WTC11 (cell line): ENCODE measurements at regions not wholly inside any gene's neighbourhood (a gene's known extent, or its start where the extent isn't known, plus 50 kb on each side); places are given as distances from the start of the nearest gene placed in this dataset.

ENCODE experiments used
- ATAC-seq: fragments of 200-7000 bp; cut with Tn5 transposase; 2 replicates; pipeline ENCODE4 v1.10.0; 2021; ENCODE audit warnings: mild to moderate bottlenecking, moderate library complexity
- CTCF ChIA-PET: fragments of 300-600 bp; sonication (Branson Sonifier 250); formaldehyde crosslinking; loops from one replicate; lab custom pipeline; 2021; ENCODE audit warnings: antibody characterized with exemption; lab: Charles Lee
- POLR2A ChIA-PET: fragments of 350-600 bp; sonication (Branson Sonifier 250); formaldehyde crosslinking; loops from one replicate; lab custom pipeline; 2021; ENCODE audit warnings: antibody characterized with exemption; lab: Charles Lee
- DNase-seq: peaks from one replicate; pipeline ENCODE4 v3.0.0; 2021; ENCODE audit warnings: low spot score
- H3K27ac Mint-ChIP-seq: 2 replicates; pipeline ENCODE4 v1.8.0; 2021; ENCODE audit warnings: mixed read lengths
- H3K27me3 Mint-ChIP-seq: 2 replicates; pipeline ENCODE4 v1.8.0; 2021; ENCODE audit warnings: low read depth, mild to moderate bottlenecking, moderate library complexity, mixed read lengths
- H3K36me3 Mint-ChIP-seq: 2 replicates; pipeline ENCODE4 v1.8.0; 2021; ENCODE audit warnings: mixed read lengths
- H3K4me1 Mint-ChIP-seq: 2 replicates; pipeline ENCODE4 v1.8.0; 2022; ENCODE audit warnings: mixed read lengths
- H3K4me3 Mint-ChIP-seq: 2 replicates; pipeline ENCODE4 v1.8.0; 2021; ENCODE audit warnings: mild to moderate bottlenecking, moderate library complexity, mixed read lengths
- H3K9me3 Mint-ChIP-seq: 2 replicates; pipeline ENCODE4 v1.8.0; 2021; ENCODE audit warnings: mixed read lengths
- ATF2 ChIP-seq: sonication (generic); formaldehyde crosslinking; IDR thresholded peaks from 2 replicates; pipeline ENCODE4 v1.8.1; 2022; ENCODE audit warnings: low read depth, missing genetic modification reagents, borderline replicate concordance
- CREB1 ChIP-seq: sonication (generic); formaldehyde crosslinking; IDR thresholded peaks from 2 replicates; pipeline ENCODE4 v1.8.0; 2023; ENCODE audit warnings: mild to moderate bottlenecking, missing genetic modification reagents
- ELF4 ChIP-seq: sonication (generic); formaldehyde crosslinking; IDR thresholded peaks from 2 replicates; pipeline ENCODE4 v1.8.1; 2022; ENCODE audit warnings: low read depth, mild to moderate bottlenecking, moderate library complexity, missing genetic modification reagents
- ERG ChIP-seq: fragments of 250-450 bp; sonication (Bioruptor Pico); IDR thresholded peaks from 2 replicates; pipeline ENCODE4 v1.8.0; 2021; ENCODE audit warnings: mild to moderate bottlenecking
- FOXK1 ChIP-seq: sonication (generic); formaldehyde crosslinking; IDR thresholded peaks from 2 replicates; pipeline ENCODE4 v1.8.0; 2022; ENCODE audit warnings: mild to moderate bottlenecking, moderate library complexity, missing genetic modification reagents
- FOXP4 ChIP-seq: sonication (generic); formaldehyde crosslinking; IDR thresholded peaks from 2 replicates; pipeline ENCODE4 v1.8.0; 2022; ENCODE audit warnings: mild to moderate bottlenecking, missing genetic modification reagents
- NR3C1 ChIP-seq: sonication (generic); formaldehyde crosslinking; conservative IDR thresholded peaks from 2 replicates; pipeline ENCODE4 v1.8.1; 2023; ENCODE audit warnings: low read depth, mild to moderate bottlenecking, missing genetic modification reagents
- SMAD4 ChIP-seq: sonication (generic); formaldehyde crosslinking; IDR thresholded peaks from 2 replicates; pipeline ENCODE4 v1.8.0; 2022; ENCODE audit warnings: mild to moderate bottlenecking, missing genetic modification reagents
- SP1 ChIP-seq: sonication (generic); formaldehyde crosslinking; conservative IDR thresholded peaks from 2 replicates; pipeline ENCODE4 v1.8.1; 2022; ENCODE audit warnings: missing genetic modification reagents
- TEAD1 ChIP-seq: sonication (generic); formaldehyde crosslinking; IDR thresholded peaks from 2 replicates; pipeline ENCODE4 v1.8.0; 2022; ENCODE audit warnings: mild to moderate bottlenecking, missing genetic modification reagents
- TEAD4 ChIP-seq: sonication (generic); formaldehyde crosslinking; IDR thresholded peaks from 2 replicates; pipeline ENCODE4 v1.8.0; 2022; ENCODE audit warnings: mild to moderate bottlenecking, missing genetic modification reagents
- TP53 ChIP-seq: sonication (generic); formaldehyde crosslinking; IDR thresholded peaks from 2 replicates; pipeline ENCODE4 v1.8.1; 2023; ENCODE audit warnings: mild to moderate bottlenecking, missing genetic modification reagents
- ZNF232 ChIP-seq: sonication (generic); formaldehyde crosslinking; IDR thresholded peaks from 2 replicates; pipeline ENCODE4 v1.8.0; 2022; ENCODE audit warnings: mild to moderate bottlenecking, missing genetic modification reagents
- ZNF317 ChIP-seq: sonication (generic); formaldehyde crosslinking; IDR thresholded peaks from 2 replicates; pipeline ENCODE4 v1.8.1; 2023; ENCODE audit warnings: low read depth, mild to moderate bottlenecking, moderate library complexity, missing genetic modification reagents, borderline replicate concordance
- ZNF423 ChIP-seq: fragments of 250-450 bp; sonication (Bioruptor Pico); IDR thresholded peaks from 2 replicates; pipeline ENCODE4 v2.1.2; 2022; ENCODE audit warnings: mild to moderate bottlenecking, moderate library complexity
- ZSCAN18 ChIP-seq: fragments of 250-450 bp; sonication (Bioruptor Pico); IDR thresholded peaks from 2 replicates; pipeline ENCODE4 v2.1.2; 2022; ENCODE audit warnings: mild to moderate bottlenecking, moderate library complexity
- TF ChIP-seq, protein P1 (sequence below): sonication (generic); formaldehyde crosslinking; IDR thresholded peaks from 2 replicates; pipeline ENCODE4 v1.8.0; 2022; ENCODE audit warnings: missing genetic modification reagents
- TF ChIP-seq, protein P2 (sequence below): sonication (generic); formaldehyde crosslinking; IDR thresholded peaks from 2 replicates; pipeline ENCODE4 v1.8.0; 2022; ENCODE audit warnings: mild to moderate bottlenecking, missing genetic modification reagents
- TF ChIP-seq, protein P3 (sequence below): sonication (generic); formaldehyde crosslinking; IDR thresholded peaks from 2 replicates; pipeline ENCODE4 v1.8.1; 2023; ENCODE audit warnings: mild to moderate bottlenecking, missing genetic modification reagents, moderate library complexity

- Mint-ChIP-seq H3K4me3 (no peak overlapping the region), H3K4me1 (no peaks in the 10 kb centered on the region), H3K27ac (no peak overlapping the region), H3K27me3 (no peaks in the 10 kb centered on the region), H3K9me3 (no peaks in the 10 kb centered on the region), H3K36me3 (no peaks in the 10 kb centered on the region)
- no peak for TF ChIP-seq ZSCAN18
- no peak for TF ChIP-seq TEAD4
- no peak for TF ChIP-seq TP53 (CRISPR knock-in tag)
- no peak for TF ChIP-seq TEAD1 (CRISPR knock-in tag)
- TF ChIP-seq CREB1, result no peak
- no peak for TF ChIP-seq SMAD4
- no peak for TF ChIP-seq FOXP4
- TF ChIP-seq ELF4 (CRISPR knock-in tag), result no peak
- TF ChIP-seq ERG (CRISPR knock-in tag), result no peak
- TF ChIP-seq SP1 (CRISPR knock-in tag), result no peak
- no peak for TF ChIP-seq NR3C1 (CRISPR knock-in tag)
- TF ChIP-seq ZNF423 (CRISPR knock-in tag), result no peak
- TF ChIP-seq, protein P1, sequence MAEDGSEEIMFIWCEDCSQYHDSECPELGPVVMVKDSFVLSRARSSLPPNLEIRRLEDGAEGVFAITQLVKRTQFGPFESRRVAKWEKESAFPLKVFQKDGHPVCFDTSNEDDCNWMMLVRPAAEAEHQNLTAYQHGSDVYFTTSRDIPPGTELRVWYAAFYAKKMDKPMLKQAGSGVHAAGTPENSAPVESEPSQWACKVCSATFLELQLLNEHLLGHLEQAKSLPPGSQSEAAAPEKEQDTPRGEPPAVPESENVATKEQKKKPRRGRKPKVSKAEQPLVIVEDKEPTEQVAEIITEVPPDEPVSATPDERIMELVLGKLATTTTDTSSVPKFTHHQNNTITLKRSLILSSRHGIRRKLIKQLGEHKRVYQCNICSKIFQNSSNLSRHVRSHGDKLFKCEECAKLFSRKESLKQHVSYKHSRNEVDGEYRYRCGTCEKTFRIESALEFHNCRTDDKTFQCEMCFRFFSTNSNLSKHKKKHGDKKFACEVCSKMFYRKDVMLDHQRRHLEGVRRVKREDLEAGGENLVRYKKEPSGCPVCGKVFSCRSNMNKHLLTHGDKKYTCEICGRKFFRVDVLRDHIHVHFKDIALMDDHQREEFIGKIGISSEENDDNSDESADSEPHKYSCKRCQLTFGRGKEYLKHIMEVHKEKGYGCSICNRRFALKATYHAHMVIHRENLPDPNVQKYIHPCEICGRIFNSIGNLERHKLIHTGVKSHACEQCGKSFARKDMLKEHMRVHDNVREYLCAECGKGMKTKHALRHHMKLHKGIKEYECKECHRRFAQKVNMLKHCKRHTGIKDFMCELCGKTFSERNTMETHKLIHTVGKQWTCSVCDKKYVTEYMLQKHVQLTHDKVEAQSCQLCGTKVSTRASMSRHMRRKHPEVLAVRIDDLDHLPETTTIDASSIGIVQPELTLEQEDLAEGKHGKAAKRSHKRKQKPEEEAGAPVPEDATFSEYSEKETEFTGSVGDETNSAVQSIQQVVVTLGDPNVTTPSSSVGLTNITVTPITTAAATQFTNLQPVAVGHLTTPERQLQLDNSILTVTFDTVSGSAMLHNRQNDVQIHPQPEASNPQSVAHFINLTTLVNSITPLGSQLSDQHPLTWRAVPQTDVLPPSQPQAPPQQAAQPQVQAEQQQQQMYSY (CRISPR knock-in tag), result no peak
- no peak for TF ChIP-seq ATF2 (CRISPR knock-in tag)
- no peak for TF ChIP-seq ZNF232 (CRISPR knock-in tag)
- no peak for TF ChIP-seq FOXK1 (CRISPR knock-in tag)
- TF ChIP-seq, protein P2, sequence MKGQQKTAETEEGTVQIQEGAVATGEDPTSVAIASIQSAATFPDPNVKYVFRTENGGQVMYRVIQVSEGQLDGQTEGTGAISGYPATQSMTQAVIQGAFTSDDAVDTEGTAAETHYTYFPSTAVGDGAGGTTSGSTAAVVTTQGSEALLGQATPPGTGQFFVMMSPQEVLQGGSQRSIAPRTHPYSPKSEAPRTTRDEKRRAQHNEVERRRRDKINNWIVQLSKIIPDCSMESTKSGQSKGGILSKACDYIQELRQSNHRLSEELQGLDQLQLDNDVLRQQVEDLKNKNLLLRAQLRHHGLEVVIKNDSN, result no peak
- no peak for TF ChIP-seq ZNF317 (CRISPR knock-in tag)
- TF ChIP-seq, protein P3, sequence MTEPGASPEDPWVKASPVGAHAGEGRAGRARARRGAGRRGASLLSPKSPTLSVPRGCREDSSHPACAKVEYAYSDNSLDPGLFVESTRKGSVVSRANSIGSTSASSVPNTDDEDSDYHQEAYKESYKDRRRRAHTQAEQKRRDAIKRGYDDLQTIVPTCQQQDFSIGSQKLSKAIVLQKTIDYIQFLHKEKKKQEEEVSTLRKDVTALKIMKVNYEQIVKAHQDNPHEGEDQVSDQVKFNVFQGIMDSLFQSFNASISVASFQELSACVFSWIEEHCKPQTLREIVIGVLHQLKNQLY (CRISPR knock-in tag), result no peak
- DNase-seq (no peak), ATAC-seq (no peak)
- ChIA-PET CTCF (interaction anchor here (0.6 to 1.5 kb wide), 2 partner anchors 147 to 161 kb away, joined by 3 to 12 read pairs; no protein-coding TSS in a partner anchor), POLR2A (no interaction called here)
Observed at GRCh38 chr1:71196685-71197084, 115.8 kb upstream of the ZRANB2 start.
